ENCODE measurements at regions not wholly inside any gene's neighbourhood (a gene's known extent, or its start where the extent isn't known, plus 50 kb on each side); places are given as distances from the start of the nearest gene placed in this dataset.

DNA sequence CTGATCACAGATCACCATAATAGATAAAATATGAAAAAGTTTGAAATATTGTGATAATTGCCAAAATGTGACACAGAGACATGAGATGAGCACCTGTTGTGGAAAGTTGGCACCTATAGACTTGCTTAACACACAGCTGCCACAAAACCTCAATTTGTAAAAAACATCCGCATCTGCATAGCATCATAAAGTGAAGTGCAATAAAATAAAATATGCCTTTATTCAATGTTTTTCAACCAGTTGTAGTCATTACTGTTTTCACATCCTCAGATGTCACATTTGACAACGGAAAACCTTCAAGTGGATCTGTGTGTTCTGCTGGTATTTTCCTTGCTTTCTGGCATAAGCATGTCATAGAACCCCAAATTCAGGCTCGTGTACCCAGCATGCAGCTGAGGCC lies 50.2 kb upstream of the IFNGR1 start:
- H3K4me3 ChIP-seq, result no peak overlapping the region
- H3K4me1 ChIP-seq (ENCODE audit: control insufficient read depth, insufficient read depth, low read length), result peaks cover 3% of the 10 kb centered on the region
- DNase-seq (ENCODE audit: low read depth, low spot score) (no peak), FAIRE-seq (no peak), ATAC-seq (no peak)
- no peak overlapping the region for H3K27ac ChIP-seq (ENCODE audit: control insufficient read depth, insufficient read depth)
- no TSS peak for BruUV-seq (replicated peaks)
- ChIA-PET SMC1A (ENCODE audit: uncharacterized antibody, unreplicated experiment) (interaction anchor here (1.3 to 3.5 kb wide), 15 partner anchors 8 to 353 kb away, joined by 4 to 56 read pairs (median 13); no protein-coding TSS in a partner anchor), RAD21 (ENCODE audit: unreplicated experiment) (interaction anchor here (1.3 to 5.5 kb wide), 9 partner anchors 22 to 192 kb away, joined by 3 to 61 read pairs (median 15); no protein-coding TSS in a partner anchor), CTCF (interaction anchor here (1.2 to 3.5 kb wide), 12 partner anchors 9 to 193 kb away, joined by 3 to 70 read pairs (median 9); no protein-coding TSS in a partner anchor), POLR2A (no interaction called here)
- intact Hi-C loops (cut with micrococcal nuclease; ENCODE audit: unreplicated experiment), result loop anchor here (10.0 kb wide), 1 partner anchor 655 kb away; no protein-coding TSS in a partner anchor
- WGBS (ENCODE audit: insufficient coverage, insufficient replicate concordance, low lambda C conversion rate, missing lambda C conversion rate), result 92% methylated on average over 3 of the region's 3 CpGs
- no peaks in the 10 kb centered on the region for H3K79me2 ChIP-seq (ENCODE audit: control insufficient read depth, insufficient read depth, low read length)
- no peak overlapping the region for H3K4me2 ChIP-seq (ENCODE audit: control insufficient read depth, insufficient read depth)
- no peak overlapping the region for H2AFZ ChIP-seq (ENCODE audit: control insufficient read depth, low read depth, low read length)
- no peaks in the 10 kb centered on the region for H4K20me1 ChIP-seq (ENCODE audit: control insufficient read depth, insufficient read depth)
- H3K36me3 ChIP-seq (ENCODE audit: control insufficient read depth in 2 of 2, insufficient read depth in 2 of 2, low read length in 1 of 2), result no peaks in the 10 kb centered on the region
- no peaks in the 10 kb centered on the region for H3K27me3 ChIP-seq (replicated peaks in 1 of 2; ENCODE audit: control insufficient read depth in 2 of 2, insufficient read depth in 2 of 2, low read length in 1 of 2)
- H3K9me3 ChIP-seq (replicated peaks; ENCODE audit: control insufficient read depth, insufficient read depth, low read length), result no peaks in the 10 kb centered on the region; the same call in 2 of the 3 replicates
- TF ChIP-seq, protein P1, sequence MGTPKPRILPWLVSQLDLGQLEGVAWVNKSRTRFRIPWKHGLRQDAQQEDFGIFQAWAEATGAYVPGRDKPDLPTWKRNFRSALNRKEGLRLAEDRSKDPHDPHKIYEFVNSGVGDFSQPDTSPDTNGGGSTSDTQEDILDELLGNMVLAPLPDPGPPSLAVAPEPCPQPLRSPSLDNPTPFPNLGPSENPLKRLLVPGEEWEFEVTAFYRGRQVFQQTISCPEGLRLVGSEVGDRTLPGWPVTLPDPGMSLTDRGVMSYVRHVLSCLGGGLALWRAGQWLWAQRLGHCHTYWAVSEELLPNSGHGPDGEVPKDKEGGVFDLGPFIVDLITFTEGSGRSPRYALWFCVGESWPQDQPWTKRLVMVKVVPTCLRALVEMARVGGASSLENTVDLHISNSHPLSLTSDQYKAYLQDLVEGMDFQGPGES (IDR thresholded peaks at IDR 0.05), result no peak
- no peak for TF ChIP-seq ZNF384 (IDR thresholded peaks at IDR 0.05; ENCODE audit: borderline replicate concordance, low read depth, low read length)
- TF ChIP-seq LARP7 (IDR thresholded peaks at IDR 0.05), result no peak
- TF ChIP-seq KAT2A (conservative IDR thresholded peaks at IDR 0.05; ENCODE audit: control insufficient read depth, low read depth, low read length), result no peak
- TF ChIP-seq RBBP5 (conservative IDR thresholded peaks at IDR 0.05), result no peak
- no peak for TF ChIP-seq ZBED1 (IDR thresholded peaks at IDR 0.05; ENCODE audit: borderline replicate concordance)
- no peak for TF ChIP-seq MTA2 (IDR thresholded peaks at IDR 0.05; ENCODE audit: low read depth)
- TF ChIP-seq, protein P2, sequence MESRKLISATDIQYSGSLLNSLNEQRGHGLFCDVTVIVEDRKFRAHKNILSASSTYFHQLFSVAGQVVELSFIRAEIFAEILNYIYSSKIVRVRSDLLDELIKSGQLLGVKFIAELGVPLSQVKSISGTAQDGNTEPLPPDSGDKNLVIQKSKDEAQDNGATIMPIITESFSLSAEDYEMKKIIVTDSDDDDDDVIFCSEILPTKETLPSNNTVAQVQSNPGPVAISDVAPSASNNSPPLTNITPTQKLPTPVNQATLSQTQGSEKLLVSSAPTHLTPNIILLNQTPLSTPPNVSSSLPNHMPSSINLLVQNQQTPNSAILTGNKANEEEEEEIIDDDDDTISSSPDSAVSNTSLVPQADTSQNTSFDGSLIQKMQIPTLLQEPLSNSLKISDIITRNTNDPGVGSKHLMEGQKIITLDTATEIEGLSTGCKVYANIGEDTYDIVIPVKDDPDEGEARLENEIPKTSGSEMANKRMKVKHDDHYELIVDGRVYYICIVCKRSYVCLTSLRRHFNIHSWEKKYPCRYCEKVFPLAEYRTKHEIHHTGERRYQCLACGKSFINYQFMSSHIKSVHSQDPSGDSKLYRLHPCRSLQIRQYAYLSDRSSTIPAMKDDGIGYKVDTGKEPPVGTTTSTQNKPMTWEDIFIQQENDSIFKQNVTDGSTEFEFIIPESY (IDR thresholded peaks at IDR 0.05), result no peak
- TF ChIP-seq RUNX3 (IDR thresholded peaks at IDR 0.05; ENCODE audit: low read length), result no peak
- no peak overlapping the region for H3K9ac ChIP-seq (ENCODE audit: control insufficient read depth, insufficient read depth, low read length)
- in situ Hi-C loops (cut with MboI), result loop anchor here (5.0 kb wide), 2 partner anchors 177 to 363 kb away; no protein-coding TSS in a partner anchor

All from GM12878 (cell line).